Tibial artery (tissue), 4 donors: ENCODE measurements at regions not wholly inside any gene's neighbourhood (a gene's known extent, or its start where the extent isn't known, plus 50 kb on each side); places are given as distances from the start of the nearest gene placed in this dataset.
A peak's percentile ranks its signal among the peaks of the same experiment; 100 is the strongest.

Experiments
- DNase-seq, 2 donors: peaks; one replicate each; pipeline ENCODE4 v3.0.0-alpha.2; 2019
- H3K27ac ChIP-seq, 2 donors: fragments of 200-600 bp; sonication (generic) in 1 of 2; 1 replicate in 1 of 2; 2 replicates in 1 of 2; pipeline ENCODE4 v1.5.1; 2018 to 2019; ENCODE audit warnings: mild to moderate bottlenecking in 1 of 2
- H3K27me3 ChIP-seq, 2 donors: fragments of 200-600 bp; sonication (generic) in 1 of 2; one replicate each; pipeline versions ENCODE4 v1.5.1 to v1.6.0; 2016 to 2019
- H3K36me3 ChIP-seq, 3 donors: fragments of 200-600 bp; sonication (generic) in 2 of 3; one replicate each; pipeline ENCODE4 v1.5.1; 2016 to 2019; ENCODE audit warnings: mild to moderate bottlenecking in 2 of 3
- H3K4me1 ChIP-seq, 4 donors: fragments of 200-600 bp; sonication (generic) in 2 of 4; 1 replicate in 3 of 4; 2 replicates in 1 of 4; pipeline ENCODE4 v1.5.1; 2016 to 2019
- H3K4me3 ChIP-seq, 2 donors: fragments of 200-600 bp; sonication (generic) in 1 of 2; 1 replicate in 1 of 2; 2 replicates in 1 of 2; pipeline ENCODE4 v1.5.1; 2018 to 2019; ENCODE audit warnings: mild to moderate bottlenecking in 2 of 2
- H3K9me3 ChIP-seq, 3 donors: fragments of 200-600 bp; sonication (generic) in 1 of 3; one replicate each; pipeline ENCODE4 v1.5.1; 2016 to 2019
- intact Hi-C: fragments of 100-400 bp; cut with DNase I; formaldehyde crosslinking; loops from one replicate; pipeline ENCODE4 v1.15.0; 2023; ENCODE audit warnings: low total_unique reads
- TF ChIP-seq, protein P1 (sequence below), 2 experiments: fragments of 200-600 bp in 1 of 2; fragments of 450-650 bp in 1 of 2; IDR thresholded peaks; one replicate each; pipeline ENCODE4 v1.5.1; 2017 to 2019; ENCODE audit warnings: antibody characterized with exemption in 2 of 2, mild to moderate bottlenecking in 1 of 2, moderate library complexity in 1 of 2

DNA sequence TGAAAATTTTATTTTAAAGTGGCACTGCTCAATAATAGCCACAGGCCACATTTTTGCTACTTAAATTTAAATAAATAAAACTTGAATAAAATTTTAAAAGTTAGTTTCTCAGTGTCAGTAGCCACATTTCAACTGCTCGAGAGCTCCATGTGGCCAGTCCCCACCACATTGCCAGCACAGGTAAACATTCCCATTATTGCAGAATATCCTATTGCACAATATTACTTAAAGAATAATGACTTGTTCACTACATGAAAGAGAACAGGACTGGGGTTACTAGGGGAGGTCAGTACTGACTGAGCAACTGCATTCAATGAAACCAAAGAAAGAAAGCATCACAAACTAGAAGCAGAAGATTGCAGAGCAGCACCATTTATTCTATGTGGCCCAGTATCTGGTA is 2201.6 kb upstream of the TENM3 start:
- H3K27me3 ChIP-seq: no peaks in the 10 kb centered on the region
- TF ChIP-seq, protein P1, sequence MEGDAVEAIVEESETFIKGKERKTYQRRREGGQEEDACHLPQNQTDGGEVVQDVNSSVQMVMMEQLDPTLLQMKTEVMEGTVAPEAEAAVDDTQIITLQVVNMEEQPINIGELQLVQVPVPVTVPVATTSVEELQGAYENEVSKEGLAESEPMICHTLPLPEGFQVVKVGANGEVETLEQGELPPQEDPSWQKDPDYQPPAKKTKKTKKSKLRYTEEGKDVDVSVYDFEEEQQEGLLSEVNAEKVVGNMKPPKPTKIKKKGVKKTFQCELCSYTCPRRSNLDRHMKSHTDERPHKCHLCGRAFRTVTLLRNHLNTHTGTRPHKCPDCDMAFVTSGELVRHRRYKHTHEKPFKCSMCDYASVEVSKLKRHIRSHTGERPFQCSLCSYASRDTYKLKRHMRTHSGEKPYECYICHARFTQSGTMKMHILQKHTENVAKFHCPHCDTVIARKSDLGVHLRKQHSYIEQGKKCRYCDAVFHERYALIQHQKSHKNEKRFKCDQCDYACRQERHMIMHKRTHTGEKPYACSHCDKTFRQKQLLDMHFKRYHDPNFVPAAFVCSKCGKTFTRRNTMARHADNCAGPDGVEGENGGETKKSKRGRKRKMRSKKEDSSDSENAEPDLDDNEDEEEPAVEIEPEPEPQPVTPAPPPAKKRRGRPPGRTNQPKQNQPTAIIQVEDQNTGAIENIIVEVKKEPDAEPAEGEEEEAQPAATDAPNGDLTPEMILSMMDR (IDR thresholded peaks at IDR 0.05): no peak
- H3K4me3 ChIP-seq: no peak overlapping the region
- no peak overlapping the region for H3K27ac ChIP-seq
- DNase-seq: no peak
- H3K9me3 ChIP-seq: no peaks in the 10 kb centered on the region
- intact Hi-C loops: no loop called here
- no peaks in the 10 kb centered on the region for H3K4me1 ChIP-seq
- H3K36me3 ChIP-seq: no peaks in the 10 kb centered on the region

DNA sequence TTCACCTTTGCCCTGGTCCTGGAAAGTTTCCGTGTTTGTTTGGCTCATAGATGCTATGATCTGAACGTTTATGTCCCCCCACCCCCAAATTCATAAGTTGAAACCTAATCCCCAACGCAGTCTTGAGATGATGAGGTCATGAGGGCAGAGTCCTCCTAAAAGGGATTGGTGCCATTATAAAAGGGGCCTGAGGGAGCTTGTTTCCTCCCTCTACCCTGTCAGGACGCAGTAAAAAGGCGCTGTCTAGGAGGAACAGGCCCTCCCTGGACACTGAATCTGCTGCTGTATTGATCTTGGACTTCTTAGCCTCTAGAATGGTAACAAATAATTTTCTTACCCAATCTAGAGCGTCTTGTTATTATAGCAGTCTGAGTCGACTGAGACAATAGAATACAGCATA is 2190.6 kb upstream of the TENM3 start:
- intact Hi-C loops: no loop called here
- no peaks in the 10 kb centered on the region for H3K36me3 ChIP-seq
- no peaks in the 10 kb centered on the region for H3K9me3 ChIP-seq
- H3K27me3 ChIP-seq: peaks cover 0 to 5% of the 10 kb centered on the region in 2 donors
- no peak for DNase-seq
- no peak overlapping the region for H3K27ac ChIP-seq
- H3K4me3 ChIP-seq: no peak overlapping the region
- H3K4me1 ChIP-seq: peaks cover 0 to 3% (median under 1%) of the 10 kb centered on the region in 4 donors
- TF ChIP-seq, protein P1 (IDR thresholded peaks at IDR 0.05): no peak

DNA sequence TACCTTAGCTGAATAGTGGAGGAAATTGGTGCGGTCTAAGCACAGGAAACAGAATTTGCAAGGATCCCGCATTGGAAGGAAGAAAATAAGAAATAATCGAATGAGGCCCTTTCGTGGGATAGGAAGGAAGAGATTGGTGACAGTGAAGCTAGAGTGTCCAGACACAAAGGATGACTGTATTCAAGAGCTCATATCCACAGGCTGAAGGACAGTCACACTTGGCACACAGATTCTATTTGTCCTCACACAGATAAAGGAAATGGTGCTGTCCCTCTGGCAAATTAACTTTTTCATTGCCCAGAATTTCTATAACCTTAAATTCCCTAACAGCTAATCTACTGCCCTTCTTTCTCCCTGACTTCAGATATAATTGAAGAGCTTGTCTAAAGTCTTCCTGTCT is 2188.9 kb upstream of the TENM3 start:
- peaks cover 0 to 16% (median 10%) of the 10 kb centered on the region in 4 donors for H3K4me1 ChIP-seq
- TF ChIP-seq, protein P1 (IDR thresholded peaks at IDR 0.05): no peak
- no peak overlapping the region for H3K27ac ChIP-seq
- H3K4me3 ChIP-seq: no peak overlapping the region
- no peaks in the 10 kb centered on the region for H3K9me3 ChIP-seq
- intact Hi-C loops: no loop called here
- peaks cover 0 to 17% of the 10 kb centered on the region in 2 donors for H3K27me3 ChIP-seq
- no peaks in the 10 kb centered on the region for H3K36me3 ChIP-seq
- no peak for DNase-seq

DNA sequence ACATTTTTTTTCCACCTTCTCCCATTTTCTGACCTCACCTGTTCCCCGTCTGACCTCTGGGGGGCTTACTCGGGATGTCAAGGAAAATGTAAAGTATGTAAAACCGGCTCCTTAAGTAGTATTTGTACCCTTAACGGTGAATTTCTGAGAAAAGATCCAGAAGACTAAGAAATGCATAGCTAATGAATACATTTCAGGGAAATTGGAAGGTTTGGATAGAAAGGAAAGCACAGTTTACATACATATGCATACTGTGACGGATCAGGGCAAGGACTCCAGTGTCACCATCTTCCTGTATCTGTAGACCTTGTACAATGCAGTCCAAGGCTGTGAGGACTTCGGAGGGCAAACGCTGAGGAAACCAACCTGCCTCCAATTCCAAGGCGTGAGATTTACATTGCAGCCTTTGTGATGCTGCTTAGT is 2185.9 kb upstream of the TENM3 start:
- Histone ChIP-seq H3K36me3 (no peaks in the 10 kb centered on the region), H3K4me1 (peaks cover 0 to 24% (median 17%) of the 10 kb centered on the region in 4 donors), H3K27ac (no peak overlapping the region), H3K4me3 (no peak overlapping the region), H3K9me3 (no peaks in the 10 kb centered on the region), H3K27me3 (peaks cover 0 to 37% of the 10 kb centered on the region in 2 donors)
- TF ChIP-seq, protein P1 (IDR thresholded peaks at IDR 0.05): no peak
- intact Hi-C loops: no loop called here
- no peak for DNase-seq

DNA sequence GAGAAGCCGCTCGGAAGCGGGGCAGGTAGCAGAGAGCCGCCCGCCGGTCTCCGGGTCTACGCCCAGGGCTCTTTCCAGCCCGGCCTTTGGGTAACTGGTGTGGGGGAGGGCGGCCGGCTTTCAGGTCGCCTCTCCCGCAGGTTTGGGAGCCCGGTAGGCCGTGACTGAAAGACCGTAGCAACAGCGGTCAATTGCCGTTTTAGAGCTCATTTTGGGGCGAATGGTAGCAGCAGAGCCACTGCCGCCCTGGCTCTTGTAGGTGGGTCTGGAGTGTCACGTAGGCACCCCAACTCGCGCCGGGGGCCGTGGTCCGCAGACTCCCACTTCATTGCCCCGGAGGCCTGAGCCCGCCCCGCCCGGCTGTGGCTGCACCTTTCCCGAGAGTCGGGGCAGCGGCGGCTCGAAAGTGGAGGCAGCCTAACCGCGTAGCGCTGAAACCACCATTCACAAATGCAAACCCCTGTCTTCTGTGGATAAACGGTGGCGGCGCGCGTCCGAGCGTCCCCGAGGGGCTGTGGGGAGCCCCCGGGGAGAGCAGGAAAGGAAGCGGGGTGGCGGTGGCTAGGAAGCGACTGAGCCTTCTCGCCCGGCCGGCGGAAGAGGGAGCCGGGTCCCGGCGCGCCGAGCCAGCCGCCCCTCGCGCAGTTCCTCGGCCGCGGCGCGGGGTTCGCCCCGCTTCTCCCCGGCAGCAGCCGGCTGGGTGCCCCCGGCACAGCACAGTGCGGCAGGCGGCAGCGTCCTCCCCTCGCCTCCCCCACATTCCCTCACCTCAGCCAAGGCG is 2185.1 kb upstream of the TENM3 start:
- TF ChIP-seq, protein P1 (IDR thresholded peaks at IDR 0.05): no peak
- Histone ChIP-seq H3K27me3 (peaks cover 0 to 44% of the 10 kb centered on the region in 2 donors), H3K4me1 (peaks cover 0 to 24% (median 17%) of the 10 kb centered on the region in 4 donors), H3K4me3 (peak overlapping the region; percentile 45 to 57), H3K36me3 (no peaks in the 10 kb centered on the region), H3K27ac (no peak overlapping the region), H3K9me3 (no peaks in the 10 kb centered on the region)
- intact Hi-C loops: no loop called here
- no peak for DNase-seq
